ENCODE measurements at regions not wholly inside any gene's neighbourhood (a gene's known extent, or its start where the extent isn't known, plus 50 kb on each side); places are given as distances from the start of the nearest gene placed in this dataset.

GRCh38 chr2:167861574-167862193, 385.7 kb downstream of the STK39 start:
- TF ChIP-seq, protein P1, sequence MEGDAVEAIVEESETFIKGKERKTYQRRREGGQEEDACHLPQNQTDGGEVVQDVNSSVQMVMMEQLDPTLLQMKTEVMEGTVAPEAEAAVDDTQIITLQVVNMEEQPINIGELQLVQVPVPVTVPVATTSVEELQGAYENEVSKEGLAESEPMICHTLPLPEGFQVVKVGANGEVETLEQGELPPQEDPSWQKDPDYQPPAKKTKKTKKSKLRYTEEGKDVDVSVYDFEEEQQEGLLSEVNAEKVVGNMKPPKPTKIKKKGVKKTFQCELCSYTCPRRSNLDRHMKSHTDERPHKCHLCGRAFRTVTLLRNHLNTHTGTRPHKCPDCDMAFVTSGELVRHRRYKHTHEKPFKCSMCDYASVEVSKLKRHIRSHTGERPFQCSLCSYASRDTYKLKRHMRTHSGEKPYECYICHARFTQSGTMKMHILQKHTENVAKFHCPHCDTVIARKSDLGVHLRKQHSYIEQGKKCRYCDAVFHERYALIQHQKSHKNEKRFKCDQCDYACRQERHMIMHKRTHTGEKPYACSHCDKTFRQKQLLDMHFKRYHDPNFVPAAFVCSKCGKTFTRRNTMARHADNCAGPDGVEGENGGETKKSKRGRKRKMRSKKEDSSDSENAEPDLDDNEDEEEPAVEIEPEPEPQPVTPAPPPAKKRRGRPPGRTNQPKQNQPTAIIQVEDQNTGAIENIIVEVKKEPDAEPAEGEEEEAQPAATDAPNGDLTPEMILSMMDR (IDR thresholded peaks at IDR 0.05; ENCODE audit: borderline replicate concordance, extremely low read depth, low read length, poor library complexity, severe bottlenecking) = no peak
- no peak for TF ChIP-seq EZH2 (IDR thresholded peaks at IDR 0.05; ENCODE audit: borderline replicate concordance, low read depth, low read length, severe bottlenecking)
